Spleen (tissue), 7 donors: ENCODE measurements at regions not wholly inside any gene's neighbourhood (a gene's known extent, or its start where the extent isn't known, plus 50 kb on each side); places are given as distances from the start of the nearest gene placed in this dataset.

ENCODE experiments used
- POLR2A ChIP-seq, 3 donors: fragments of 450-650 bp; IDR thresholded peaks; one replicate each; pipeline ENCODE4 v1.5.1; 2017; ENCODE audit warnings: antibody characterized with exemption in 3 of 3, mild to moderate bottlenecking in 1 of 3
- POLR2AphosphoS5 ChIP-seq, 3 donors: sonication (generic); formaldehyde crosslinking; IDR thresholded peaks; one replicate each; pipeline ENCODE4 v1.5.1; 2017; ENCODE audit warnings: antibody characterized with exemption in 3 of 3
- TF ChIP-seq, protein P1 (sequence below), 11 experiments: fragments of 200-600 bp in 7 of 11; fragments of 450-650 bp in 4 of 11; sonication (generic) in 4 of 11; IDR thresholded peaks in 8 of 11; conservative IDR thresholded peaks in 3 of 11; 1 replicate in 7 of 11; 2 replicates in 4 of 11; pipeline versions ENCODE4 v1.4.0 to v1.8.0; 2016 to 2021; ENCODE audit warnings: antibody characterized with exemption in 11 of 11, inconsistent platforms in 4 of 11, mild to moderate bottlenecking in 1 of 11
- donor health status: DM: no; HTN: no; CAD: no; lungs with moderate emphysema.
- donor health status: DM: no; HTN: no; CAD: no.
- donor health status: DM: no; HTN: no; CAD: no.

DNA sequence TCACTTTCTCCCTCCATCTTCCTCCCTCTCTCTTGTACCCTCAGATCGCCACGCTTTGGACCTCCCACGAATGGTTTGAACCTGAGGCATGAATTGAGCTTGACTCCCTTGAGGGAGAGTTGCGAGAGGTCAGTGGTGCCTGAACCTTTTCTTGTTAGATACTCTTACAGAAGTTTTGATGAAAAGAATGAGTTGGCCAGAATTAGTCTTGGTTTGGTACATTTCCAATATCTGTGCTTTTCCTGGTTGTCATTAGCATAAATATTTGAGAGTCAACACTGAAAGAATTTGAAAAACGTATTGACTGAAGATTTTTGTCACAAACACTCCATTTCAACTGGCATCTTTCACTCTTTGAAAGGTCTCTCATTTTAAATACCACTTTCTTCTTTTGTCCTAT is 510.6 kb upstream of the DIPK2B start:
- TF ChIP-seq, protein P1, sequence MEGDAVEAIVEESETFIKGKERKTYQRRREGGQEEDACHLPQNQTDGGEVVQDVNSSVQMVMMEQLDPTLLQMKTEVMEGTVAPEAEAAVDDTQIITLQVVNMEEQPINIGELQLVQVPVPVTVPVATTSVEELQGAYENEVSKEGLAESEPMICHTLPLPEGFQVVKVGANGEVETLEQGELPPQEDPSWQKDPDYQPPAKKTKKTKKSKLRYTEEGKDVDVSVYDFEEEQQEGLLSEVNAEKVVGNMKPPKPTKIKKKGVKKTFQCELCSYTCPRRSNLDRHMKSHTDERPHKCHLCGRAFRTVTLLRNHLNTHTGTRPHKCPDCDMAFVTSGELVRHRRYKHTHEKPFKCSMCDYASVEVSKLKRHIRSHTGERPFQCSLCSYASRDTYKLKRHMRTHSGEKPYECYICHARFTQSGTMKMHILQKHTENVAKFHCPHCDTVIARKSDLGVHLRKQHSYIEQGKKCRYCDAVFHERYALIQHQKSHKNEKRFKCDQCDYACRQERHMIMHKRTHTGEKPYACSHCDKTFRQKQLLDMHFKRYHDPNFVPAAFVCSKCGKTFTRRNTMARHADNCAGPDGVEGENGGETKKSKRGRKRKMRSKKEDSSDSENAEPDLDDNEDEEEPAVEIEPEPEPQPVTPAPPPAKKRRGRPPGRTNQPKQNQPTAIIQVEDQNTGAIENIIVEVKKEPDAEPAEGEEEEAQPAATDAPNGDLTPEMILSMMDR (IDR thresholded peaks at IDR 0.05 in 8 of 11, conservative IDR thresholded peaks at IDR 0.05 in 3 of 11): no peak
- no peak for TF ChIP-seq POLR2A (IDR thresholded peaks at IDR 0.05)
- TF ChIP-seq POLR2AphosphoS5 (IDR thresholded peaks at IDR 0.05): no peak
